Gastroesophageal sphincter (tissue), 4 donors: ENCODE measurements at regions not wholly inside any gene's neighbourhood (a gene's known extent, or its start where the extent isn't known, plus 50 kb on each side); places are given as distances from the start of the nearest gene placed in this dataset.

Experiments
- ATAC-seq: fragments of 150-250 bp; one replicate; pipeline ENCODE4 v1.9.1; 2016; ENCODE audit warnings: mild to moderate bottlenecking, moderate library complexity
- H3K27ac ChIP-seq, 4 donors: fragments of 200-600 bp; sonication (generic) in 3 of 4; 1 replicate in 3 of 4; 2 replicates in 1 of 4; pipeline ENCODE4 v1.5.1; 2016 to 2019
- H3K27me3 ChIP-seq: fragments of 200-600 bp; sonication (generic); one replicate; pipeline ENCODE4 v1.5.1; 2019
- H3K36me3 ChIP-seq, 2 donors: fragments of 200-600 bp; sonication (generic); one replicate each; pipeline ENCODE4 v1.5.1; 2019; ENCODE audit warnings: control low read depth in 1 of 2
- H3K4me1 ChIP-seq, 3 donors: fragments of 200-600 bp; sonication (generic); 1 replicate in 2 of 3; 2 replicates in 1 of 3; pipeline ENCODE4 v1.5.1; 2016 to 2019; ENCODE audit warnings: control low read depth in 2 of 3
- H3K4me3 ChIP-seq, 2 donors: fragments of 200-600 bp; sonication (generic); one replicate each; pipeline ENCODE4 v1.5.1; 2019; ENCODE audit warnings: mild to moderate bottlenecking in 1 of 2, moderate library complexity in 1 of 2
- H3K9me3 ChIP-seq, 3 donors: fragments of 200-600 bp; sonication (generic); one replicate each; pipeline ENCODE4 v1.5.1; 2017 to 2019; ENCODE audit warnings: control low read depth in 2 of 3
- EP300 ChIP-seq: sonication (generic); formaldehyde crosslinking; IDR thresholded peaks from one replicate; pipeline ENCODE4 v1.6.1; 2017; ENCODE audit warnings: antibody characterized with exemption, mild to moderate bottlenecking
- POLR2A ChIP-seq, 2 donors: fragments of 450-650 bp; IDR thresholded peaks; one replicate each; pipeline ENCODE4 v1.6.1; 2017; ENCODE audit warnings: antibody characterized with exemption in 2 of 2, mild to moderate bottlenecking in 2 of 2, moderate library complexity in 1 of 2
- POLR2AphosphoS5 ChIP-seq: sonication (generic); formaldehyde crosslinking; IDR thresholded peaks from one replicate; pipeline ENCODE4 v1.6.1; 2017; ENCODE audit warnings: antibody characterized with exemption
- WGBS, 2 donors: methylation state at CpG; one replicate each; pipeline ENCODE4 v1.1.5; 2018; ENCODE audit warnings: low coverage in 1 of 2; 5-methylcytosine and 5-hydroxymethylcytosine counted together
- TF ChIP-seq, protein P1 (sequence below), 4 experiments: fragments of 200-600 bp in 2 of 4; fragments of 450-650 bp in 2 of 4; sonication (generic) in 1 of 4; IDR thresholded peaks; one replicate each; pipeline ENCODE4 v1.5.1; 2017 to 2019; ENCODE audit warnings: antibody characterized with exemption in 4 of 4, mild to moderate bottlenecking in 2 of 4, moderate library complexity in 2 of 4

DNA sequence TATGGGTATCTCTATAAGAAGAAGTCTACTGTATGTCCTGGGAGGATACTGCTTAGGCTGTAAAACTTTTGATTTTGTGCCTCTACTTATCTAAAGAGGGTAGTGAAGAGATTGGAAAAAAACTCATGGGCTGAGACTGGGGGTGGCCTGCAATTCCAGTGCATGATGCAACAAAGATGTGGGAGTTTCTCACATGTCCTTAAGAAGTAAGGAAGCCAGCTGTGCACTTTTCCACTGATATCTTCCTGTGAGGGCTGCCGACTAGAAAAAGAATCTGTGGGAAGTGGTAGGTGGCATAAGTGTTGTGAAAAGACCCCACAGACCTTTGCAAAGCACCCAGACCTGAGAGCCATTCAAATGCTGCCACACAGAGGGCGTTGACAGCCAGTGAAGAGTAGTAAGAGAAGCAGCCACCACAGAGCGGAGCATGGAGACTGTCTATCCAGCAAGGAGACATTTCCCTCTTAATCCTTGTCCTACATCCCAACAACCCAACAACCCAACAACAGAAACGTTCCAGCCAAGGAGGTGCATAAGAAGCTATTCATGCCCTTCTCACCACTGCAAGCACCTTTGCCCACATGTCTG is 65.1 kb downstream of the PFDN4 start:
- Histone ChIP-seq H3K4me1 (no peaks in the 10 kb centered on the region), H3K27me3 (no peaks in the 10 kb centered on the region), H3K36me3 (no peaks in the 10 kb centered on the region), H3K27ac (no peak overlapping the region), H3K4me3 (no peak overlapping the region), H3K9me3 (no peaks in the 10 kb centered on the region)
- ATAC-seq, result no peak
- TF ChIP-seq POLR2A (IDR thresholded peaks at IDR 0.05) (no peak), POLR2AphosphoS5 (no peak), EP300 (no peak)
- TF ChIP-seq, protein P1, sequence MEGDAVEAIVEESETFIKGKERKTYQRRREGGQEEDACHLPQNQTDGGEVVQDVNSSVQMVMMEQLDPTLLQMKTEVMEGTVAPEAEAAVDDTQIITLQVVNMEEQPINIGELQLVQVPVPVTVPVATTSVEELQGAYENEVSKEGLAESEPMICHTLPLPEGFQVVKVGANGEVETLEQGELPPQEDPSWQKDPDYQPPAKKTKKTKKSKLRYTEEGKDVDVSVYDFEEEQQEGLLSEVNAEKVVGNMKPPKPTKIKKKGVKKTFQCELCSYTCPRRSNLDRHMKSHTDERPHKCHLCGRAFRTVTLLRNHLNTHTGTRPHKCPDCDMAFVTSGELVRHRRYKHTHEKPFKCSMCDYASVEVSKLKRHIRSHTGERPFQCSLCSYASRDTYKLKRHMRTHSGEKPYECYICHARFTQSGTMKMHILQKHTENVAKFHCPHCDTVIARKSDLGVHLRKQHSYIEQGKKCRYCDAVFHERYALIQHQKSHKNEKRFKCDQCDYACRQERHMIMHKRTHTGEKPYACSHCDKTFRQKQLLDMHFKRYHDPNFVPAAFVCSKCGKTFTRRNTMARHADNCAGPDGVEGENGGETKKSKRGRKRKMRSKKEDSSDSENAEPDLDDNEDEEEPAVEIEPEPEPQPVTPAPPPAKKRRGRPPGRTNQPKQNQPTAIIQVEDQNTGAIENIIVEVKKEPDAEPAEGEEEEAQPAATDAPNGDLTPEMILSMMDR (IDR thresholded peaks at IDR 0.05), result no peak
- 56 to 100% methylated on average over 2 of the region's 4 CpGs for WGBS, 2 donors

- Histone ChIP-seq H3K4me3 (no peak overlapping the region), H3K9me3 (no peaks in the 10 kb centered on the region), H3K27me3 (no peaks in the 10 kb centered on the region), H3K27ac (no peak overlapping the region), H3K36me3 (no peaks in the 10 kb centered on the region), H3K4me1 (no peaks in the 10 kb centered on the region)
- TF ChIP-seq EP300, result no peak
- no peak for TF ChIP-seq POLR2AphosphoS5
- TF ChIP-seq, protein P1 (IDR thresholded peaks at IDR 0.05), result no peak
- TF ChIP-seq POLR2A (IDR thresholded peaks at IDR 0.05), result no peak
- no peak for ATAC-seq
- 87 to 92% methylated on average over 3 to 4 of the region's 4 CpGs for WGBS, 2 donors
These were observed 67.6 kb downstream of the PFDN4 start for GRCh38 chr20:54275359-54276111.

GRCh38 chr20:54276577-54277169 is 68.8 kb downstream of the PFDN4 start:
- no peaks in the 10 kb centered on the region for H3K27me3 ChIP-seq
- no peaks in the 10 kb centered on the region for H3K36me3 ChIP-seq
- H3K4me1 ChIP-seq, result no peaks in the 10 kb centered on the region
- no peak overlapping the region for H3K27ac ChIP-seq
- TF ChIP-seq POLR2A (IDR thresholded peaks at IDR 0.05), result no peak
- H3K4me3 ChIP-seq, result no peak overlapping the region
- ATAC-seq, result no peak
- no peaks in the 10 kb centered on the region for H3K9me3 ChIP-seq
- 86 to 94% methylated on average over 1 to 4 of the region's 4 CpGs for WGBS, 2 donors

- Histone ChIP-seq H3K27ac (no peak overlapping the region), H3K9me3 (no peaks in the 10 kb centered on the region), H3K36me3 (no peaks in the 10 kb centered on the region), H3K27me3 (no peaks in the 10 kb centered on the region), H3K4me3 (no peak overlapping the region), H3K4me1 (no peaks in the 10 kb centered on the region)
- WGBS, 2 donors, result 82 to 96% methylated on average over 4 of the region's 4 CpGs
- no peak for TF ChIP-seq POLR2A (IDR thresholded peaks at IDR 0.05)
- ATAC-seq, result no peak
These were observed 70.4 kb downstream of the PFDN4 start for GRCh38 chr20:54278262-54278661.

DNA sequence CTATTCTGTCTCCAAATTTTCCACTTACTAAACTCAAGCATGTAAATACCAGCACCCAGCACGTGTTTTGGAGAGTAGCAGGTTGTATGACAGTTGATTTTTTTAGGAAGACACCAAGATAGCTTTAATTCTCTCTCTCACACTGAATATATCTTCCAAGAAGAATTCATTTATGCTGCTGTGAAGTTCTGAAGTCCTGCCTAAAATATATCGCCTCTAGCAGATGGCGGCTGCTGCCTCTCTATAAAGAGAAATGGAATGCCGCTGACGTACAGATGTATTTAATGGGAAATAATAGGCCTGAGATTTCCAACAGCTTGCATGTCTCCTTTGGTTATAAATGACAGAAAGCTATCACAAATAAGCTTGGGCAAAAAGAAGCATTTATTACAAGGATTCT is 74.7 kb downstream of the PFDN4 start:
- no peak overlapping the region for H3K27ac ChIP-seq
- H3K9me3 ChIP-seq, result no peaks in the 10 kb centered on the region
- no peaks in the 10 kb centered on the region for H3K27me3 ChIP-seq
- no peak for ATAC-seq
- no peak overlapping the region for H3K4me3 ChIP-seq
- no peaks in the 10 kb centered on the region for H3K4me1 ChIP-seq
- WGBS, 2 donors, result 50 to 91% methylated on average over 2 to 5 of the region's 5 CpGs
- TF ChIP-seq EP300 (no peak), POLR2A (IDR thresholded peaks at IDR 0.05) (no peak), POLR2AphosphoS5 (no peak)
- TF ChIP-seq, protein P1 (IDR thresholded peaks at IDR 0.05), result no peak
- no peaks in the 10 kb centered on the region for H3K36me3 ChIP-seq

GRCh38 chr20:54283253-54283652 is 75.4 kb downstream of the PFDN4 start:
- H3K36me3 ChIP-seq, result no peaks in the 10 kb centered on the region
- TF ChIP-seq POLR2A (IDR thresholded peaks at IDR 0.05), result no peak
- TF ChIP-seq POLR2AphosphoS5, result no peak
- TF ChIP-seq EP300, result no peak
- TF ChIP-seq, protein P1 (IDR thresholded peaks at IDR 0.05), result no peak
- 86% methylated on average over 1 of the region's 2 CpGs; no CpG with 5 or more reads in 1 of the 2 donors for WGBS, 2 donors
- no peaks in the 10 kb centered on the region for H3K27me3 ChIP-seq
- no peak overlapping the region for H3K27ac ChIP-seq
- H3K9me3 ChIP-seq, result no peaks in the 10 kb centered on the region
- no peak for ATAC-seq
- no peak overlapping the region for H3K4me3 ChIP-seq
- no peaks in the 10 kb centered on the region for H3K4me1 ChIP-seq
